Endothelial cell (in vitro differentiated cells): ENCODE measurements at regions not wholly inside any gene's neighbourhood (a gene's known extent, or its start where the extent isn't known, plus 50 kb on each side); places are given as distances from the start of the nearest gene placed in this dataset.

Experiments
- DNase-seq: peaks from one replicate; pipeline ENCODE4 v3.0.0; 2021; ENCODE audit warnings: low spot score
- H3K27ac Mint-ChIP-seq: one replicate; pipeline ENCODE4 v1.8.0; 2021; ENCODE audit warnings: mixed read lengths, inconsistent platforms; ENCODE audit not compliant: unreplicated experiment
- H3K27me3 Mint-ChIP-seq: one replicate; pipeline ENCODE4 v1.8.0; 2021; ENCODE audit warnings: mild to moderate bottlenecking, moderate library complexity, mixed read lengths, inconsistent platforms; ENCODE audit not compliant: unreplicated experiment
- H3K36me3 Mint-ChIP-seq: one replicate; pipeline ENCODE4 v1.8.0; 2021; ENCODE audit warnings: mild to moderate bottlenecking, low read depth, mixed read lengths, inconsistent platforms; ENCODE audit not compliant: unreplicated experiment
- H3K4me1 Mint-ChIP-seq: one replicate; pipeline ENCODE4 v1.8.0; 2021; ENCODE audit warnings: mild to moderate bottlenecking, mixed read lengths, inconsistent platforms; ENCODE audit not compliant: unreplicated experiment
- H3K4me3 Mint-ChIP-seq: one replicate; pipeline ENCODE4 v1.8.0; 2021; ENCODE audit warnings: mild to moderate bottlenecking, mixed read lengths, inconsistent platforms; ENCODE audit not compliant: unreplicated experiment
- H3K9me3 Mint-ChIP-seq: one replicate; pipeline ENCODE4 v1.8.0; 2021; ENCODE audit warnings: mixed read lengths, inconsistent platforms; ENCODE audit not compliant: unreplicated experiment
- TF ChIP-seq, protein P1 (sequence below): fragments of 200-600 bp; sonication (generic); IDR thresholded peaks from one replicate; pipeline ENCODE4 v1.5.0; 2021; ENCODE audit warnings: antibody characterized with exemption; ENCODE audit not compliant: unreplicated experiment

DNA sequence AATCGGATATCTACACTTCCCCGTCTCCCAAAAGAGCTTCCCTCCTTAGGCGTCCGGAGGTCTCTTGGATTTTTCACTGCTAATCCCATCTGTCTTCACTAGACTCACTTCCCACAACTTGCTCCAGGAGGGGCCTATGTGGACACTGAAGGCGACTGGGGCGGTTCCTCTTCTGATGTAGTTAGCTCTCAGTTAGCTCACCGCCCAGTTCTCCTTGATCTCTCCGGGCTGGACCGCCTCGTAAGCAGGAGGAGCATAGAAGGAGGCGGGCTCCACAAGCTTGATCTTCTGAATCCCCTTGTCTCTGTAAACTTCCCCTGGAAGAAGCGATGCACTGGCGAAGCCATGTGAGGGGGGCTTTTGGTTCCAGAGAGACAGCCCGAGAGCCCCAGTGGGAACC, 112.0 kb upstream of the SELENOP start:
- Mint-ChIP-seq H3K4me1 (no peaks in the 10 kb centered on the region), H3K27ac (no peak overlapping the region), H3K36me3 (no peaks in the 10 kb centered on the region), H3K4me3 (peak overlapping the region; percentile 7), H3K9me3 (no peaks in the 10 kb centered on the region), H3K27me3 (peaks cover 6% of the 10 kb centered on the region)
- TF ChIP-seq, protein P1, sequence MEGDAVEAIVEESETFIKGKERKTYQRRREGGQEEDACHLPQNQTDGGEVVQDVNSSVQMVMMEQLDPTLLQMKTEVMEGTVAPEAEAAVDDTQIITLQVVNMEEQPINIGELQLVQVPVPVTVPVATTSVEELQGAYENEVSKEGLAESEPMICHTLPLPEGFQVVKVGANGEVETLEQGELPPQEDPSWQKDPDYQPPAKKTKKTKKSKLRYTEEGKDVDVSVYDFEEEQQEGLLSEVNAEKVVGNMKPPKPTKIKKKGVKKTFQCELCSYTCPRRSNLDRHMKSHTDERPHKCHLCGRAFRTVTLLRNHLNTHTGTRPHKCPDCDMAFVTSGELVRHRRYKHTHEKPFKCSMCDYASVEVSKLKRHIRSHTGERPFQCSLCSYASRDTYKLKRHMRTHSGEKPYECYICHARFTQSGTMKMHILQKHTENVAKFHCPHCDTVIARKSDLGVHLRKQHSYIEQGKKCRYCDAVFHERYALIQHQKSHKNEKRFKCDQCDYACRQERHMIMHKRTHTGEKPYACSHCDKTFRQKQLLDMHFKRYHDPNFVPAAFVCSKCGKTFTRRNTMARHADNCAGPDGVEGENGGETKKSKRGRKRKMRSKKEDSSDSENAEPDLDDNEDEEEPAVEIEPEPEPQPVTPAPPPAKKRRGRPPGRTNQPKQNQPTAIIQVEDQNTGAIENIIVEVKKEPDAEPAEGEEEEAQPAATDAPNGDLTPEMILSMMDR, result no peak
- DNase-seq, result no peak

DNA sequence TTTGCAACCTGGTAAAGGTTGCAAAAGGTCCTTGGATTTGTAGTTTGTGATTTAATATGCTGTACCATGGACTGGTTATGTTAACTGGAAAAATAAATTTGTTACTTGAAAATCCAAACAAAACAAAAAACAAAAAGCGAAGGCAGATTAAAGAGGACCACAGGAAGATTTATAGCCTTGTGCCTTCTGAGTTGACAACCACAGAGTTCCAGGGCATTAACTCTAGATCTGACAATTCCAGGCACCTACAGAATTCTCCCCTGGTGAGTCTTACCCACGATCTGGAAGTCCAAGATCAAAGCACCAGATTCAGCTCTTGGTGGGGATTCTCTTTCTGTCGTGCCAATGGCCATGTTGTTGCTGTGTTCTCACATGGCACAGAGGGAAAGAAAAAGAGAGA, 107.9 kb upstream of the SELENOP start:
- no peak for DNase-seq
- Mint-ChIP-seq H3K4me3 (no peak overlapping the region), H3K4me1 (no peaks in the 10 kb centered on the region), H3K9me3 (no peaks in the 10 kb centered on the region), H3K36me3 (no peaks in the 10 kb centered on the region), H3K27me3 (no peaks in the 10 kb centered on the region), H3K27ac (no peak overlapping the region)
- TF ChIP-seq, protein P1, result no peak

DNA sequence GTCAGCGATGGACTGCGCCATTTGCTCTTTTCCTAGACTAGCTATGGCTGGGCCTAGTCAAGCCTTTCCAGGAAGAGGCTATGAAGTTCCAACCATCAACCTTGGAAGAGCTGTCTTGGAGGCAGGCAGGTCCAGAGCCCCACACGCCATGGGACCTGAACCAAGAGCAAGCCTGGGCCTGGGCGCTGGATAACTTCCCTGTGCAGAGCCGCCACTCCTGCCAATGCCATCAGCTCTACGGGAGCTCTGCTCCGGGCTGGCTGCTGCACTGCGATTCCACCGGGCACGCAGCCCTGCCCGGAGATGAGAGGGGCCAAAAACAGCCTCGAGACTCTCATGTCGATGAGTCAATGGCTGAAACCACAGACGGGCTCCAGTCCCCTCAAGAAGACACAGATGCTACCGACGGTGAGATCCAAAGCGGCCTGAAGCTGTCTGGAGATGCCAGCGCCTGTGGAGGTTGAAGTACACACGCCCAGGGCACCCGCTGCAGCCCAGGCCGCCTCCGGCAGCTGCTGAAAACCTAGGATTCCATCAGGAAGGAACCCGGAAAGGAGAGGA, 103.7 kb upstream of the SELENOP start:
- Mint-ChIP-seq H3K9me3 (no peaks in the 10 kb centered on the region), H3K4me3 (no peak overlapping the region), H3K36me3 (no peaks in the 10 kb centered on the region), H3K27ac (no peak overlapping the region), H3K4me1 (no peaks in the 10 kb centered on the region), H3K27me3 (peaks cover 3% of the 10 kb centered on the region)
- TF ChIP-seq, protein P1, result no peak
- DNase-seq, result no peak

DNA sequence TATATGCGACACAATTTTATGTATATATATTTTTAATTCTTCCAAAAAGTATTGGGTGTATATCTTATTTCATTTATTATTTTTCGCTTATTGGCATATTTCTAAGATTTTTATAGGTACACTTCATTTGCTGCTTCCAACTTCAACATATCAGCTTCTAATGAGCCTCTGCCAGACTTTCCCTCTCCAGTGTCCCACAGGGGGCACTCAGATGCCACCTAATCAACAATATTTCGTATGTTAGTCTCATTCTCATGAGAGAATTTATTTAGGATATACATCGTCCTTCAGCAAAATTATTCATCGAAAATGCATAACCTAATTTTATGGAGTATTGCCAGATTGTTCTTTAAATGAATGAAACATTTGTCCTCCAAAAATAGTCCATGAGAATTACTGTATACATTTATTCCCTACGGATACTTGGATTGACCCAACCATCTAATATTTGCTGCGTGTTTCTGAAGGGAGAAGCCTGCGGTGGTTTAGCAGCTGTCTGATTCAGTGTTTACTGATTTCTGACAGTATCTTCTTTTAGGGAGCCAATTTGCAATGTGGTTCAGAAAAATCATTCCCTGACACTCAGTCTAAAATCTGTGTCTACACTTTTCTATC, 100.6 kb upstream of the SELENOP start:
- DNase-seq, result peak; percentile 22
- H3K9me3 Mint-ChIP-seq, result no peaks in the 10 kb centered on the region
- H3K27me3 Mint-ChIP-seq, result peaks cover 5% of the 10 kb centered on the region
- no peak overlapping the region for H3K4me3 Mint-ChIP-seq
- no peaks in the 10 kb centered on the region for H3K4me1 Mint-ChIP-seq
- no peak overlapping the region for H3K27ac Mint-ChIP-seq
- TF ChIP-seq, protein P1, result no peak
- H3K36me3 Mint-ChIP-seq, result no peaks in the 10 kb centered on the region
